ENCODE measurements at regions not wholly inside any gene's neighbourhood (a gene's known extent, or its start where the extent isn't known, plus 50 kb on each side); places are given as distances from the start of the nearest gene placed in this dataset.
"Not testable (repeated sequence)": the region's sequence is repeated elsewhere in the genome, so short reads cannot be mapped to it uniquely, and the experiment has no call there.

DNA sequence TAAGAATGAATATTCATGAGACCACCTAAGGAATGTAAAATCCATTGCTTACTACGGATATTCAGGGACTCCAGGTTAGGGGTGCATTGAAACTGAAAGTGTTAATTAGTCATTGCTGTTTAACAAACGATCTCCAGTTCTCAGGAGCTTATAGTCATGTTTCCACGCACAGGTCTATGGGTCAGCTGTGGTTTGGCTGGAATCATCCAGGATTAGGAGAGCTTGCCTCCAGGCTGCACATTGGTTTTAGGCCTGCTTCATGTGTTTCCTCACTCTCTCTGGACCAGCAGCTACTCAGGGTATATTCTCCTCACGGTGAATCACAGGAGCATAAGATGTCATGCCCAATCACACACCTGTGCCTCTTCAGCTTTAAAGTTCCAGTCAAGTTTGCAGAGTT, 98.9 kb downstream of the ATXN3L start:
- DNase-seq: no peak

DNA sequence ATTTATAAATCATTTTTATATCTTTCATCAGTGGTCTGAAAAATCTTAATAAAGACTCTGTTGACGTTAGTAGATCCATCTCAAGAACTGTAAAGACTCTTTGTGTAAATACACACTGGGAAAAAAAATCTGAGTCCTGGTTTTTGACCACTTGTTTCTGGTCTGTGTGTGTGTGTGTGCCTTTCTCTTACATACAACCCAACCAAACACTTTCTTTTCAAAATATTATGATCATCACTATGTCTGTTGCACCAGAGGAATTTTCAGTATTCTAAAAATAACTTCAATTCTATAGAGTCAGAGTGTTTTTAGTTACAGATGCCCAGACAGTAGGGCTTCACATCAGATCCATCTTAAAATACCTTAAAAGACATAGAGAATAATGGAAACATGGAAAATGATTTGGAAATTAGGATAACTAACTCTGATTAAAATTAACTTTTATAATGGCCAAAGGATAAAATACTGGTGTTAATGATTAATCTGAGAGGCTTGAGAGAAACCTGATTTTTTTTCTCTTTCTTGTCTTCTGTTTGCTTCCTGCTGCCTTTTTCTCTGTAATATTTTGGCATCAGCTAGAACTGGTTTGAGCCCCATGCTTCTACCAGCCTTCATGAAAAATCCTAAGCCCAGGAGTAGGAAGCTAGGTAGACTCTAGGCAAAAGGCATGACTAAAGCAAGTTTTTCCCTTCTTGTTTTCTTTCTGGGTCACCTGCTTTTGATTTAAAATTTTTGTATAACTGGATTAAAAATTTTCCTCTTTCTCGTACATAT, 99.7 kb downstream of the ATXN3L start:
- no peak for DNase-seq

DNA sequence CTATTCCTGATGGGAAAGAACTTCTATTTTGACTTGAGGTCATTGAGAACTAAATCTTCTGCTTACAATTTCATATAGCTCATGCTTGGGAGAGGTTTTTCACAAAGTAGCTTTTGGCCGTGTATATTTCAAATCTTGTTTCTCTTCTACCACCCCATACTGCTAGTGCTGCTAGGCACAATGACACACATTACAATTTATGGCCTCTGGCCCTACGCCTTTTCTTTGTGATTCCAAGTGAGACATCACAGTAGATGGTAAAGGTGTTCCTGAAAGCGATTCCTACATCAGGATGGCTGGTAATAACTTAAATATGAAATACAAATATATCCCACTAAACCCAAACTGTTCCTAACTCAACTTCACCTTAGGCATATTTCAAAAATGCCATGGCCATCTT, 101.1 kb downstream of the ATXN3L start:
- no peak for DNase-seq

DNA sequence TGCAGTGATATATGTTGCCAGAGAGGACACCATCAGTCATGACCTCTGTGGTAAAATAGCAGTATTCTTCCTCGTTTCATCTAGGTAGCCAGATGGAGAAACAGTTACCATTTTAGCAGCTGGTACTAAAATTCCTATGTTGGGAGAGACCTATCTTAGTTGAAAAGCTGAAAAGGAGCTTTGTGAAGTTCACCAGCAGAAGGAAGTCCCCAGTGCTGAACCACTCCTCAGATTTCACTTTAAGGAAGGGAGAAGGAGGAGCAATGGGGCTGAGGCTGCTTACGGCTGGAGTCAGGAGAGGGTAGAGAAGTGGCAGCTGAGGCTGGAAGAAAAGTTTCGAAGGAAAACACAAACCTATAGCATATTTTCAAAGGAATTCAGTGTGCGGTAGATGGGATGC, 103.7 kb downstream of the ATXN3L start:
- DNase-seq: no peak

DNA sequence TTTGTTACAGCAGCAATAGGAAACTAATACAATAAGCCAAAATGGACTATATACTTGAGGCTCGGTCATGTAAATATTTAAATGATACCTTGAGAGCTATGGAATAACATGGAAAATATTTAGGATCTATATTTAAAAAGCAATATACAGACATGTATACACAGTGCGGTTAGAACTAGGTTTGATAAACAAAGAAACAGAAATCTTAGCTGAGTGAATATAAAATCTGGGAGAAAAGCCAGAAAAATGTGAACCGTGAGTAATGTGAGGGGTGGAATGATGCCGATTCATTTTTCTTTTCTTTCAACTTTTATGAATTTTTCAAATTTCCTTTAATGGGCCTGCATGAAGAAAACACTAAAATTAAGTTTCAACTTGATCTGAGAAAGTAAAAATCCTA, 104.1 kb downstream of the ATXN3L start:
- DNase-seq: no peak

DNA sequence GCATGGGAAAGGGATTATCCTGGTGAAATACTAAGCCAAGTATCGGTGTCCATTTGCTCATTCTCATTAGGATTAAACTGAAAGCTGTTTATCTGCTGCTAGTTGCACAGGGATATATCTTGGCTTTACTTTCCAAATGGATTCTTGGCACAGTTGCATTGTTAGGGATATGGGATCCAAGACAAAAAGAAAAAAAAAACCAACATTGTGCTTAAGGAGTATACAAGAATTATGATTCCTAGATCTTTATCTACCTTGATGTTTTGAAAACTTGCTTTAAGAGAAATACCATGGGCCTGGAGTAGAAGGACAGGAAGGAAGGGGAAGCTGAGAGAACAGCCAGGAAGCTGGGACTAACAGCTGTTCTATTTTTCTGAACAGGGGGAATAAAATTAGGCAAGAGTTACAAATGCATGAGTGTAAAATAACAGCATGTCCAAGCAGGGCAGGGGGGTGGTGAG, 107.6 kb downstream of the ATXN3L start:
- no peak for DNase-seq

DNA sequence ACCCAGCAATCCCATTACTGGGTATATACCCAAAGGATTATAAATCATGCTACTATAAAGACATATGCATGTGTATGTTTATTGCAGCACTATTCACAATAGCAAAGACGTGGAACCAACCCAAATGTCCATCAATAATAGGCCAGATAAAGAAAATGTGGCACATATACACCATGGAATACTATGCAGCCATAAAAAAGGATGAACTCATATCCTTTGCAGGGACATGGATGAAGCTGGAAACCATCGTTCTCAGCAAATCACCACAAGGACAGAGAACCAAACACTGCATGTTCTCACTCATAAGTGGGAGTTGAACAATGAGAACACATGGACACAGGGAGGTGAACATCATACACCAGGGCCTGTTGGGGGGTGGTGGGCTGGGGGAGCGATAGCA, 109.7 kb downstream of the ATXN3L start:
- DNase-seq: not testable (repeated sequence)

DNA sequence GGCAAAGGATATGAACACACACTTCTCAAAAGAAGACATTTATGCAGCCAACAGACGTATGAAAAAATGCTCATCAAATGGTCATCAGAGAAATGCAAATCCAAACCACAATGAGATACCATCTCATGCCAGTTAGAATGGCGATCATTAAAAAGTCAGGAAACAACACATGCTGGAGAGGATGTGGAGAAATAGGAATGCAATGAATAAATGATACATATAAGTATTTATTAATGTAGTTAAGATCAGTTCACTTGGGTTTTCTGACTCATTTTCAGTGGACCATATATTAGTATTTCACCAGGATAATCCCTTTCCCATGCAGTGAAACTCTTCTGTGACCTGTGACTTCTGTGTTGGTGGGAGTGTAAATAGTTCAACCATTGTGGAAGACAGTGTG, 110.1 kb downstream of the ATXN3L start:
- DNase-seq: not testable (repeated sequence)

DNA sequence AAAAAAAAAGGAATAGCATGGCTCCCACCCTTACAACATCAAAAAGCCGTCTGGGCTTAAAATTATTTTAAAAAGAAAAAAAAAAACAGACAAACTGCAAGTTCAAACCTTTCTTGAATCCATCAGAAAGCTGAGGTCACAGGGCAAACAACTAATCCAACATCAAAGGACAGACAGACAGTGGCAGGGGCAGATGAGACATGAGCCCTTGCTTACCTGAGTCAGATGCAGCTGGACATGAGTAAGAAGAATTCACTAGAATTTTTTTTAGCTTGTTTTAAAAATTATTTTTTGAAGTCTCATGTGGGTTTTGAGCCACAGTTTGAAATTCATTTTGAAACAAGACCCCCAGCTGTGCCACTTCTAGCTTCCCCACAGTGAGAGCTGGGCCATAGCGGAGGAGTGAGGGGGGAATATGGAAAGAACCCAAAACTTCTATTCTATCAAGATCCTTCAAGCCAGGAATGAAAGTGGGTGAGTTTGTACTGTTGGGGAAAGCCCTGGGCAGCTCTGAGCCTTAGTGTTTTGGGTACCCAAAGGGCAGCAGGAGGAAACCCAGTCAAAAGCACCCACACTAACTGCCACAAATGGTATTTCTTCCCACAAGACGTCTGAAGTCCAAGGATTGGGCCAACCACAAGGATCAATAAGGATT, 111.4 kb downstream of the ATXN3L start:
- no peak for DNase-seq

DNA sequence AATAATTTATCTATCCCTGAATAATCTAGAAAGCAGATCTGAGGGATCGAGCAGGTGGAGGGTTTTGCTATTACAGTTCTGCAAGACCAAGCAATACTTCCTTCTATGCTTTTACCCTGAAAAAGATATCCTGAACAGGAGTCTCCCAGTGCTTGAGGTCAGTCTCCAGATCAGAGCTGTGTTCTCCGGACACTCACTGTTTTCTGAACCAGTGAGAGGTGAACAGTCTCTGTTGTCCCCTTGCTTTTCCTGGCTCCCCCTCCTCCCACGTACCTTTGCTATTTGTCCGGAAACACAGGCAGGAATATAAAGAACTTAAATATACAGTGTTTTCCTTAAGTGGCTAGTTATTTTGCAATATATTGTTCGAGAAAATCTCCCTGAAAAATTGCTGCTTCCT, 116.6 kb downstream of the ATXN3L start:
- DNase-seq: no peak

DNA sequence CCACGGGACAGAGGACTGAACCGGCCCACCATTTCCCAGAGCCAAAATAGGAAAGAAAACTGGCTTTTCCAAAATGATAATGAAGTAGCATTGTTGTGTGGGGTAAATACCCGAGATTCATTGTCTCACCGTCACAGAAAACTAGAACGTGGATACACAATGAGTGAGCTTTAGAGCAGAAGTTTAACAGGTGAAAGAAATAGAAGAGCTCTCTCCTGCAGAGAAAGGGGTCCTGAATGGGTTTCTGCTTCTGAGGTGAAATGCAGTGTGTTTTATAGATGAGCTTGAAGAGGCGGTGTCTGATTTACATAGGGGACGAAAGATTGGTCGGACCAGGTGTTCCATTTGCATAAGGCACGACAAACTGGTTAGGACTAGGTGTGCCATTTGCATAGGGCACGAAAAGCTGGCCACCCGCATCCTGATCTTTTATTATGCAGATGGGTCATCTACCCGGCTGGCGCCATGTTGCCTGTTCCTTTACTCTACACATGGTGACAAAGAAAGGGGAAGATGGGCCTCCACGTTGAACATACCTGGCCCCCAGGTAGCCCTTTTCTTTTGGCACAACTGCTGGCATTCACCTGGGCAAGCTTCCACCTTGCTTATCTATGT, 118.1 kb downstream of the ATXN3L start:
- DNase-seq: no peak

DNA sequence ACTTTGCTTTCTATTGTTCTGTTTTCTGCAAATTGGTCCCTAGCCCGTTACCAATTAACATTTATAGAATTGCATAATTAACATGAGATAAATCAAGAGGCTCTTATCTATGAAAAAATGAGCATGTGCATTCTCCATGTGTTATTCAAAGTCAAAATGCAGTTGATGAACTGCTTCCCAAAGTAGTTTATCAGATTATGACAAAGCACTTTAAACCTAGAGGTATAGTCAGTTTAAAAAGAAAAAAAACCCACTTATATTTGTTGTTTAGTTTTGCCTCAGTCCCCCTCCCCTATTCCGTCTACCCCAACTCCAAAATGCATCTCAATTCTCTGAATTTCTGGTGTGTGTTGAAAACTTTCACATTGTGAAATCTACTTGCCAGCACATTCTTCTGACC, 119.5 kb downstream of the ATXN3L start:
- DNase-seq: no peak

DNA sequence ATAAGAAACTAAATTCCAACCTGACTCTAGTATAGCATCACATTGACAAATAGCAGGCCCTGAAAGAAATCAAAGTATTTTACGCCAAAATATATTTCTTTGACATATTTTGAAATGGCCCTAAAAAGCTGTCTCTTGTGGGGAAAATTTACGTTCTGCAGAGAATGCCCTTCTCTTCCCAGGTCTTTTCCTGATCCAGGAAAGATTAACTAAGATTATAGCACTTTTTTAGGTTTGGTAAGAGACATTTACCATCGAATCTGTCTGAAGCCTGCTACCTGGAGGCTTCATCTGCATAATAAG, 121.1 kb downstream of the ATXN3L start:
- no peak for DNase-seq

DNA sequence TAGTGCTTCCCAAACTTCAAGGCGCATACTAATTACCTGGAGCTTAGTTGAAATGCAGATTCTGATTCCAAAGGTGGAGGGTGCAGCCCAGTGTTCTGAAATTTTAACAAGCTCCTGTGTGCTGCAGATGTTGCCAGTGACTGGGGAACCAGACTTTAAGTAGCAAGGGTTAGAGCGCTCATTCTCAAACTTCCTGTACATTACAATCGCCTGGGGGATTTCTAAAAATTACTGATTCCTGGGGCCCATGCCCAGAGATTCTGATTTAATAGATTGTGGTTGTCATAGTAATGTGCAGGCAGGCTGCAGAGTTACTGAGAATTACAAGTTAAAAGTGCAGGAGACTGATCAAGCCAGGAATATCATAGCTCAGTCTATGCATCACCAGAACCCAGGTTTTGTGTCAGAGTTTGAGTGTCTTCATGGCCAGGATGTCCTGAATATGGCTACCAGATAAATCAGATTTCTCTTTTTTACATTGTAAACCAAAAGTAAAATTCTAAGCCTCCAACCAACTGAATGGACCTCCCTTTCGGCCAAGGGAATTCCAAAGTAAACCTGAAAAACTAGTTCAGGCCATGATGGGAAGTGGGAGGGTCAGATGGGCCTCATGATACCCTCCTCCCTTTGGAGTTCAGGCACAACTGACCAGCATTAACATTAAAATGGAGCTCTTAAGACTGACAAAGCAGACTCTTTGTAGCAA, 121.6 kb downstream of the ATXN3L start:
- no peak for DNase-seq

DNA sequence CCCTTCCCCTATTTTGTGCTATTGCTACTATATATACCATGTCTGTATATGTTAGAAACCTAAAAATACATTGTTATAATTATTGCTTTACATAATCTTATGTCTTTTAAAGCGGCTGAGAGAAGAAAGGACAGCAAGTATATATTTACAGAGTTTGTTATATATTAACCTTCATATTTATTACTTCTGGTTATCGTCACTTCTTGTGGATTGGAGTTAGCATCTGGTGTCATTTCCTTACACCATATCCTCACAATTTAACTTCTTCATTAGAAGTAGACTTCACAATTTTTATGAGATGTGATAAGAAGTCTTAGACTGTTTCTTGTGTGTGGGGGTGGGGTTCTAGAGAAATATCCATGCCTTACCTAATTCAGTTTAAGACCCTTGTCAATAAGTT, 123.1 kb downstream of the ATXN3L start:
- DNase-seq: no peak

DNA sequence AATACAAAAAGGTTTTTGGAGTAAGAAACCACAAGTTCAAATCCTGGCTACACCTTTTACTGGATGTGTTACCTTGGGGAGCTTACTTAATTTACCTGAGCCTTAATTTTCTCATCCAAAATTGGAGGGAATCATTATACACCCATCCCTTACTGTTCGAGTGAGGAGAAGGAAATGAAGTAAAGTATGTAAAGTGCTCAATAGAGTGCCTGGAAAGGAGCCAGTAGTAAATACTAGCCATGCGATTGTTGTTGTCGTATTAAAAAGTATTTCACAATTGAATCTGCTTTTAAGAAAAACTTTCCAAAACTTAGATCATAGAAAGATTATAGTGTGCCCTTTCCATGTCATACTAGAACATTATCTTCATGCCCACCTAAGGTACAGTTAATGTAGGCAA, 124.5 kb downstream of the ATXN3L start:
- DNase-seq: no peak

DNA sequence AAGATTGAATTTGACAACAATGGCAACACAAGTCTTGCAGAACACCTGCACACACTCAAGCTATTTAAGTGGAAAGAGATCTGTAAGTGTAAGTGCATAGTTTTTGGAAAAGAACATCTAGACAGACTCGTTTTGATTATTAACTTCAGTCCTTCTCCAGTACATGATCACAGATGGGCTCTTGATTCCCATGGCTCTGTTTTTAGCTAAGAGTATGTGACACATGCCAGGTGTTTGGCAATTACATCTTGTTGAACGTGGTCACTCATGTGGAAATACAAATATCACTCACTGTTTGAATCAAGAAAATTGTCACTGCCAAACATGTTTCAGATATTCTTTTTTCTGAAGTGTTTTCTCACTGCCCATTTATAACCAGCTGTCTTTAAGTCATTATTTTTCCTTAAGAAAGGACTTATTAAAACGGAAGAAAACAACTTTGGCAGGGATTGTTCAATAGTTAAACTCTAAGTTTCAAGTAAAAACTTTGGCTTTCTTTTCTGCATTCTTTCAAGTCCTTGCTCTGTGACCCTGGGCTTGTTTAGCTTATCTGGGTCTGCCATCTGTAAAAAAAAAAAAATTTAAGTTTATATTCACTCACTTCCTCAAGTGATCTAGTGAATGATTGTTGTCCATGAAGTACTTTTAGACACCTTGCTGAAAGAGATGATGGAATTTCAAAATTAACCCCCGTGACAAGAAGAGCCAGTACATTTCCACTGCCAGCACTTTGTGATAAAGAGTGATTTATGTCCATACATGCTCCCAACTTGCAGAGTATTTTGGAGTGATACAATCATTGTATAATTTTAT, 125.4 kb downstream of the ATXN3L start:
- DNase-seq: peak; percentile 34

DNA sequence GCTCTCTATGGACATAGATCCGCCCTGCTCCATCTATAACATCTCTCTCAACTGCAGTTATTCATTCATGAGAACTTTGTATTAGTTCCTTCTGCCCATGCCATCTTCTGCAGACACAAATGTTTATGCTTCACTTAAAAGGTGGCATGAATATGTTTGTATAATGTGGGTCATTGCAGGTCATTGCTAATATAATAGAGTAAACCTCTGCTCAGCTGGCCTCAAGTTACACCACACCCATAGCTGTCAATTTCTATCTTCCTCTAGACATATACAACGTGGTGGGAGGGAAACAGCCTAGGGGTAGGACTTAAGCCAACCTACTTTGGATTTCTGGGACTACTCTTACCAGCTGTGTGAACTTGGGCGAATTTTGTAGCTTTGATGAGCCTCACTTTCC, 129.8 kb downstream of the ATXN3L start:
- DNase-seq: no peak

DNA sequence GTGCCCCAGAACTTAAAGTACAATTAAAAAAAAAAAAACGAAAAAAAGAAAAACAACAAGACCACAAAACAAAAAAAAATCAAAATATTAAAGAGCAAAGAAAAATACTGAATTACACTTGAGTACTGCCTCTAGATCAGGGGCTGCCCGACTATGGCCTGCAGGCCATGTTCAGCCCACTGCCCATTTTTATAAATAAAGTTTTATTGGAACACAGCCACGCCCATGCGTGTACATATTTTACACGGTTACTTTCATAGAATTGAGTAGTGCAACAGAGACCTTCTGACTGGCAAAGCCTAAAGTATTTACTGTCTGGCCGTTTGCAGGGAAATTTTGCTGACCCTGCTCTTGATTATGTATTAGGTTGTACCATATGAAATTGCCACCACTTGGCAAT, 130.5 kb downstream of the ATXN3L start:
- DNase-seq: no peak

DNA sequence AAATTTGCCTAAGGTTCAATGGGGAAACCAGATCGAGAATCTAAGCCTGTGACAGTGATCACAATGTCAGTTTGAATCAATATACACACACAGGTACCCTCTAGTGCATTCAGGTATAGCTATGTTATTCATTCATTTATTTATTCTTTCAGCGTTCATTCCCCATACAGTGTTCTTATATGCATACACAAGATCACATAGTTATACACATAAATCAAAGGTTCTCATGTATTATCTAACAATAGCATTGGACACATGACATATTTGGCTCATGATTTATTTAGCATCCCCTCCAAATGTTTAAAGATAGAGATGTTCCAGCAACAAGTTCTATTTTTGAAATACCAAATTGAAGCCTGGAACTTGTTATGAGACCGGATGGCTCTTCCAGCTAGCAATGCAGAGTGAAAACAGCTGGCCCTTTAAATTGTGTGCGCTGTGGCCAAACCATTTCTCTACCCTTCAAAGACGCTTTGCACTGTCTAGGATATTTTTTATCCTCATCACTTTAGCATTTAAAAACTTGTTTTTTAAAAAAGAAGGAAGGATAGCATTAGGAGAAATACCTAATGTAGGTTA, 131.0 kb downstream of the ATXN3L start:
- no peak for DNase-seq

DNA sequence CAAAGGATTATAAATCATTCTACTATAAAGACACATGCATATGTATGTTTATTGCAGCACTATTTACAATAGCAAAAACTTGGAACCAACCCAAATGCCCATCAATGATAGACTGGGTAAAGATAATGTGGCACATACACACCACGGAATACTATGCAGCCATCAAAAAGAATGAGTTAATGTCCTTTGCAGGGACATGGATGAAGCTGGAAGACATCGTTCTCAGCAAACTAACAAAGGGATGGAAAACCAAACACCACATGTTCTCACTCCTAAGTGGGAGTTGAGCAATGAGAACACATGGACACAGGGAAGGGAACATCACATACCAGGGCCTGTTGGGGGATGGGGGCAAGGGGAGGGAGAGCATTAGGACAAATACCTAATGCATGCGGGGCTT, 133.2 kb downstream of the ATXN3L start:
- not testable (repeated sequence) for DNase-seq

DNA sequence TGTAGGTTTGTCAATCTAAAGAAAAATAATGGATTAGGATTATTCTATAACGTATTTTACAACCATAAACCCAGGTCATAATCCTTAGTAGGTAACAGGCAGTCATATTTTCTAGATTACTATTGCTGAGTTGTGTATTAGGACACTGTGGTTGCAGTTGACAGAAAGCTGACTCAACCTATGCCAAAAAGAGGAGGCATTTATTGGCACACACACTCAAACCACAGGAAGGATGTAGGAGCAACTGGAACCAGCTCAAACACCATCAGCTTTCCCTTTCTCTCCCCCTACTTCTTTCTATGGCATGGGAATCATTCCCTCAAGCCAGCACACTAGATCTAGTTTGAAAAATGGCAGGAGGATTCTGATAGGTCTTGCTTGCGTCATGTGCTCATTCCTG, 136.4 kb upstream of the FAM9C start:
- DNase-seq: no peak

DNA sequence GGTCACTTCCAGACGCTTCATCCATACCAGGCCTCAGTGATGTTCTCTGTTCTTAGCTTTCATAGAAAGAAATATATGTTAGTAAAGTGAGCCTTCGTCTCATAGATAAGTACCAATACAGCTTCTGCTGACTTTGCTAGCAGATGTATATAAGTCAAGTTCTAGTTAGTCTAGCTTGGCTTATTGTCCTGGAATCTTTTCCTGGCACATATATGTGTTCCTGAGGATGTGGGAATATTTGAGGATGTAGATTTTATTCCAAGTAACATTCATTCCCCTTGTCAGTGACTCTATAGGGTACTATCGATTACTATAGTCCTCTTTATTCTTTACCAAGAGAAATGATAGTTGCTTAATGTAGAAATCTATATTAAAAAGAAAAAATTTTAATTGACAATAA, 135.2 kb upstream of the FAM9C start:
- DNase-seq: no peak
